GM18519 (cell line): ENCODE measurements at regions not wholly inside any gene's neighbourhood (a gene's known extent, or its start where the extent isn't known, plus 50 kb on each side); places are given as distances from the start of the nearest gene placed in this dataset.

ENCODE experiments used
- ATAC-seq: cut with Tn5 transposase; IDR thresholded peaks from one replicate; pipeline ENCODE4 v1.9.1; 2021; ENCODE audit warnings: mild to moderate bottlenecking, moderate library complexity; ENCODE audit not compliant: unreplicated experiment, low FRiP score

GRCh38 chr15:25987638-25988037 is 124.5 kb upstream of the ATP10A start:
- ATAC-seq, result no peak

GRCh38 chr15:25985165-25985564 is 122.0 kb upstream of the ATP10A start:
- ATAC-seq, result no peak

GRCh38 chr15:25982736-25983135 is 119.6 kb upstream of the ATP10A start:
- ATAC-seq, result no peak

GRCh38 chr15:25981114-25981513 is 118.0 kb upstream of the ATP10A start:
- no peak for ATAC-seq

- no peak for ATAC-seq
These were observed 109.1 kb upstream of the ATP10A start for GRCh38 chr15:25972141-25972675.

- no peak for ATAC-seq
These were observed 107.9 kb upstream of the ATP10A start for GRCh38 chr15:25971053-25971452.

GRCh38 chr15:25969886-25970285 is 106.8 kb upstream of the ATP10A start:
- no peak for ATAC-seq

- ATAC-seq, result no peak
These were observed 104.0 kb upstream of the ATP10A start for GRCh38 chr15:25967116-25967515.

GRCh38 chr15:25965326-25965725 is 102.2 kb upstream of the ATP10A start:
- no peak for ATAC-seq

GRCh38 chr15:25960273-25960672 is 97.1 kb upstream of the ATP10A start:
- ATAC-seq, result no peak

- no peak for ATAC-seq
These were observed 96.0 kb upstream of the ATP10A start for GRCh38 chr15:25959100-25959499.

- ATAC-seq, result no peak
These were observed 92.5 kb upstream of the ATP10A start for GRCh38 chr15:25955628-25956027.

GRCh38 chr15:25954398-25954797 is 91.3 kb upstream of the ATP10A start:
- no peak for ATAC-seq

- no peak for ATAC-seq
These were observed 86.9 kb upstream of the ATP10A start for GRCh38 chr15:25950014-25950413.

GRCh38 chr15:25947323-25948314 is 84.5 kb upstream of the ATP10A start:
- no peak for ATAC-seq

GRCh38 chr15:25946241-25946805 is 83.2 kb upstream of the ATP10A start:
- no peak for ATAC-seq

- no peak for ATAC-seq
These were observed 81.3 kb upstream of the ATP10A start for GRCh38 chr15:25944386-25944785.

GRCh38 chr15:25943831-25944230 is 80.7 kb upstream of the ATP10A start:
- no peak for ATAC-seq

GRCh38 chr15:25939122-25939521 is 76.0 kb upstream of the ATP10A start:
- peak; percentile 83 for ATAC-seq

GRCh38 chr15:25937796-25938195 is 74.7 kb upstream of the ATP10A start:
- ATAC-seq, result no peak

- ATAC-seq, result no peak
These were observed 72.9 kb upstream of the ATP10A start for GRCh38 chr15:25936004-25936403.
